ENCODE measurements at regions not wholly inside any gene's neighbourhood (a gene's known extent, or its start where the extent isn't known, plus 50 kb on each side); places are given as distances from the start of the nearest gene placed in this dataset.

DNA sequence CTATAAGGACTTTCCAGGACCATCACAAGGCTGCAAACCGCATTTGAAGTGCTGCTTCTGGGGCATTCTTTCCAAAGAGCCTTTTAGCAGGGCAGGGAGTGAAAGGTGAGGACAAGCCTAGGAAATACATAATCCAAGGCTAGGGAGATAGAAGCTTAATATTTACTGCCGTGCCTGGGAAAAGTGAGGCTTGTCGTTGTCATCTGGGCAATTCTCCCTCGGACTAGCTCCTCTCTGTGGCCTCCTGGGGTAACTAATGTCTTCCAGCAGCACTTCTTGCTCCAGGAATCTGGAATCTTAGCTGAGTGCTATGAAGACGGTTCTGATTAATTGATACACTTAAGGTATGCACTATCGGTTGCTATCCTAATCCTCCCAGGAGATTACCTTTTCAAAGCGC is 69.3 kb upstream of the ATL2 start:
- DNase-seq (ENCODE audit: low read depth) = peak; percentile 4
- no peak overlapping the region for H3K4me3 ChIP-seq (ENCODE audit: low read depth, low read length)
- TF ChIP-seq CTCF (IDR thresholded peaks at IDR 0.05; ENCODE audit: insufficient read depth, low read depth, low read length) = peak; percentile 13

- H3K4me3 ChIP-seq (ENCODE audit: low read depth, low read length) = no peak overlapping the region
- peak; percentile 40 for DNase-seq (ENCODE audit: low read depth)
- TF ChIP-seq CTCF (IDR thresholded peaks at IDR 0.05; ENCODE audit: insufficient read depth, low read depth, low read length) = no peak
Observed at GRCh38 chr2:38444247-38444646, 67.2 kb upstream of the ATL2 start.

DNA sequence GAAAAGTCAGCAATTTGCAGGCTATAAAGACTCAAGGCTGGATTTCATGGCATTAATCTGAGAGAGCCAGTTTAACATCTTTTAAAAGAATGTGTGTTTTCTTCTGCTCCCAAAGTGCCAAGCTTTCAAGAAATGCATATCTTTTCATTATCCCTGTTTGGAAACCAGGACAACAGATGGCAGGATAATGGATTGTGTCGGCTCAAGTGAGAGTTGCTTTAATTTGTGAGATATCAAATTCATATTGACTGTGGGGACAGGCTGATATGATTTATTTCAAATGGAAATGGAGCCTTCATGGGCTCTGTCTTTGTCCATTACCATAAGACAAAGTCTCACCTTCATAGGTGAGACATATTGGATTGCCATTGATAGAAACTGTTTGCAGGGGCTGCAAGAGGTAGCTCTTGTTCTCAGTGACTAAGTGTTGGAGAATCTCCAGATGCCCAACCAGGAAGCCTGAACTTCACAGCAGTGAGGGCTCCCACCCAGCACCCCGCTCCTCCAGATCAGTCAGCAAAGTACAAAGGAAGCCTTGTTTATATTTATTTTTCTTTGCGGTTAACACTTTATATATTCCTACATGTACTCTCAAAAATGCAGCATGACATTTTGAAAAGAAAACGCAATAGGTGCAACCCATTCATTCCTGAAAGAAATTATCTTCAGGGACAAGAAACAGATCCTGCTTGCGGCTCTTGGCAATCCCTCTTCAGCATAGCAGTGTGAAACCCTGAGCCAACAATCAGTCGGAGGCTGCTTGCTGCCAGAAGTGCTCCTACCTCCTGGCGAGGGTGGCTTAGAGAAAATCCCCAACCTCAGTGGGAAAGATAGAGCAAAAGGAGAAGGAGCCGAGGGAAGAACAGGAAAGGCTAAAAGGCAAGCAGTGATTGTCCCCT is 65.8 kb upstream of the ATL2 start:
- no peak for TF ChIP-seq CTCF (IDR thresholded peaks at IDR 0.05; ENCODE audit: insufficient read depth, low read depth, low read length)
- DNase-seq (ENCODE audit: low read depth) = peak; percentile 72
- no peak overlapping the region for H3K4me3 ChIP-seq (ENCODE audit: low read depth, low read length)

GRCh38 chr2:38441346-38441745 is 64.3 kb upstream of the ATL2 start:
- DNase-seq (ENCODE audit: low read depth) = no peak
- H3K4me3 ChIP-seq (ENCODE audit: low read depth, low read length) = no peak overlapping the region
- TF ChIP-seq CTCF (IDR thresholded peaks at IDR 0.05; ENCODE audit: insufficient read depth, low read depth, low read length) = no peak

GRCh38 chr2:38440655-38441054 is 63.6 kb upstream of the ATL2 start:
- TF ChIP-seq CTCF (IDR thresholded peaks at IDR 0.05; ENCODE audit: insufficient read depth, low read depth, low read length) = no peak
- no peak overlapping the region for H3K4me3 ChIP-seq (ENCODE audit: low read depth, low read length)
- DNase-seq (ENCODE audit: low read depth) = peak; percentile 17

DNA sequence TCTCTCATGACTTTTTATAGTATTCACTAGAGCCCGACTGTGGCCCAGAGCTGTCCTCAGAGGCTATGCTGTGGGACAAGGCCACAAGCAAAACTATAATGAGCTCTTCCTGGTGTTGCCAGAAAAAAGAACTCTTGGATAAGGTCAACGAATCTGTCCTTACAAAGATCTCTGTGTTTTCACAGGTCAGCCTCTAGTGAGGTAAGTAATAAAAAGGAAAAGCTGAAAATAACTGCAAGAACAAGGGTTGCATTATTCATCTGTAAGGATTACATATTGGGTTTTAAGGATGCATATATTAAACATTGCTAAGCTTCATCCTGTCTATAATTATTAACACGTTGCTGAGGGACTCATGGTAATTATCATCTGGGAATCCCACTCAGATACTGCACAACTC is 62.8 kb upstream of the ATL2 start:
- no peak overlapping the region for H3K4me3 ChIP-seq (ENCODE audit: low read depth, low read length)
- no peak for DNase-seq (ENCODE audit: low read depth)
- TF ChIP-seq CTCF (IDR thresholded peaks at IDR 0.05; ENCODE audit: insufficient read depth, low read depth, low read length) = no peak
